Tongue (tissue), 1 donor: ENCODE measurements at regions not wholly inside any gene's neighbourhood (a gene's known extent, or its start where the extent isn't known, plus 50 kb on each side); places are given as distances from the start of the nearest gene placed in this dataset.

ENCODE experiments used
- DNase-seq: peaks from one replicate; pipeline ENCODE4 v3.0.0-alpha.2; 2015

GRCh38 chr14:34348592-34348991 lies 113.4 kb downstream of the SPTSSA start:
- DNase-seq = no peak

- no peak for DNase-seq
Observed at GRCh38 chr14:34347683-34348082, 114.4 kb downstream of the SPTSSA start.

GRCh38 chr14:34345718-34346465 lies 116.1 kb downstream of the SPTSSA start:
- no peak for DNase-seq

DNA sequence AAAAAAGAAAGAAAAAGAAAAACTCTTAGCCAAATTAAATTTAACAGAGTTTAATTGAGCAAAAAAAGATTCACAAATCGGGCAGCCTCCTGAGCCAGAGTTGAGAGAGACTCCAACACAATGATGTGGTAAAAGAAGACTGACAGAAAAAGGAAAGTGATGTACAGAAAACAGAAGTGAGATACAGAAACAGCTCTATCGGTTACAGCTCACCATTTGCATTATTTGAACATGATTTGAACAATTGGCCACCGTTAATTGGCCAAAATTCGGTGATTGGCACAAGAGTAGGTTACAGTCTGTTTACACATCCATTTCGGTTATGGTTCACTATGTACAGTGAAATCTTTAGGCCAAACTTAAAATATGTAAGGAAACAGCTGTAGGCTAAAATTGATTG lies 117.7 kb downstream of the SPTSSA start:
- no peak for DNase-seq

DNA sequence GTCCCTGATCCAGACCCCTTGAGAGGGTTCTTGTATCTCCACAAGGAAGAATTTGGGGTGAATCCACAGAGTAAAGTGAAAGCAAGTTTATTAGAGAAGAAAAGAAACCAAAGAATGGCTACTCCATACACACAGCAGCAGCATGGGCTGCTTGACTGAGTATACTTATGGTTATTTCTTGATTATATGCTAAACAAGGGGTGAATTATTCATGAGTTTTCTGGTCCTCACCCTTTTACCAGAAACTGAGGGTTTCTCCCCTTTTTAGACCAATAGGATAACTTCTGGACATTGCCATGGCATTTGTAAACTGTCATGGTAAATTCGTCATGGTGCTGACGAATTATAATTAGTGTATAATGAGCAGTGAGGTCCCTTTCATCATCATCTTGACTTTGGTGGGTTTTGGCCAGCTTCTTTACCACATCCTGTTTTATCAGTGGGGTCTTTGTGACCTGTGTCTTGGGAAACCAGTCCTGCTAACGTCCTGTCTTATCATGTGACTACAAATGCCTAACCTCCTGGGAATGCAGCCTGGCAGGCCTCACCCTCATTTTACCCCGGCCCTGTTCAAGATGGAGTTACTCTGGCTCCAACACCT lies 121.9 kb downstream of the SPTSSA start:
- DNase-seq = no peak

- no peak for DNase-seq
Observed at GRCh38 chr14:34338056-34338455, 124.0 kb downstream of the SPTSSA start.

DNA sequence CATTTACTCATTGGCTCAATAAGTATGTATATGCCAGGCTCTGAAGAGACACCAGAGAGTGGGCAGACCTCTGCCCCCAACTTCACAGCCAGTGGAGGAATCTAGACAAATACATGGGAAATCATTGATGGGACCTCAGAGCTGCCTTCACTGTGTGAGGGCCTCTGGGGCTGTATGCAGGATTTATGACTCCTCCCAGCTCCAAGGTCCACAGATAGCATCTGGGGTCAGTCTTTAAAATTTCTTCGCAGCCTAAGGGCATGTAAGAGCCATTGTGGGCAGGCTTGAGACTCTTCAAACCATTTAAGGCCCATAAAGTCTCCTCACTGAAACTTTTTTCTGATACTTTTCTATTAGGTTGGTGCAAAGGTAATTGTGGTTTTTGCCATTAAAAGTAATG lies 125.5 kb downstream of the SPTSSA start:
- no peak for DNase-seq

GRCh38 chr14:34335968-34336367 lies 126.1 kb downstream of the SPTSSA start:
- no peak for DNase-seq

DNA sequence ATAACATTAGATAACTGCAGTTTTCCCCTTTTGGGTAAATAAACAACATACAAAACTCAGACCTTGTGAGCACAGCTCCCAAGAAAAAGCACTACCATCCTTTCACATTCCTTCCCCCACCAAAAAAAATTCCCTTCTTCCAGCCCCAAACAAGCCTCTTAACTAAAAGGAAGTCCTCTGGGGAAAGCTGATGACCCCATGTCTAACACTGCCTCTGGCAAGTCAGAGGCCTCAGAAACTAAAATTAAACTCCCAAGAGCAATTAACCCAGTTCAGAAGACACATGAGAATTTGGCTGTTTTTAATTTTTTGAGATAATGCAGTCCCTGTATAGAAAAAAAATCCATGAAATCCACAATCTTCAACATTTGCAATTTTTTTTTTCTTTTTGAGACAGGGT lies 127.7 kb downstream of the SPTSSA start:
- DNase-seq = no peak

DNA sequence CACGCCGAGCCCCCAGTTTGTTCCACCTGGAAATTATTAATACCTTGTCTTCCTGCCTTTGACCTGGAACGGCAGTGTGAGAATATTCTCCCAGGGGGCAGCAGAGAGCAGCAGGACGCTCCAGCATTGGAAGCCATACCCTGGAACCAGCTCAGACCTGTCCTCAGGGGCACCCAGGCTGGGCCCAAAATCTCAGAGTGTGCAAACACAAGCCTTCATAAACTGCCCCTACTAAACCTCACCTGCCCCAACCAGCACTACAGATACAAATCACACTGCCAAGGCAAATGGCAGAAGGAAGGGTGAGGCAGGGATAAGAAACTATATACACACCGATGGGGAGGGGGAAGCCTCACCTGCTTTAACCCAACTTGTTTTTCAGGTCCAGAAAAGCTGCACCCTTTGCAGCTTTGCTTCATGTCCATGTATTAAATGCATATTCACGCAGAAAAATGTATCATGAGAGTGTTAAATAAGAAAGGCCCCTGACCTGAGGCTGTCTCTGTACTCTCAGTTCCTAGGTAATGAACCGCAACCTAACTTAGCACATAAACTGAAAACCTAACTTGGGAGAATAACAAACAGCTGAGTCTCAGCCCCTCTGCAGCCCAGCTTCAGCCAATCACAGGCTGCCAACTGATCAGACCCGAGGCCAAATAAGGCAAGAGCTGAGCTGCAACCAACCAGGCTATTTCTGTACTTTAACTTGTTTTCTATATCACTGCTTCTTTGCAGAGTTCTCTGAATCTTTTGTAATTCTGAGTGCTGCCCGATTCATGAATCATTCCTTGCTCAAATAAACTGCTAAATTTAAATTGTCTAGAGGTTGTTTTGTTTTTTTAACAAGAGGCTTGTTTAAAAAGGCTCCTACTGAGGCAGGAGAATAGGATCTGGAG lies 130.1 kb downstream of the SPTSSA start:
- DNase-seq = peak; percentile 73

DNA sequence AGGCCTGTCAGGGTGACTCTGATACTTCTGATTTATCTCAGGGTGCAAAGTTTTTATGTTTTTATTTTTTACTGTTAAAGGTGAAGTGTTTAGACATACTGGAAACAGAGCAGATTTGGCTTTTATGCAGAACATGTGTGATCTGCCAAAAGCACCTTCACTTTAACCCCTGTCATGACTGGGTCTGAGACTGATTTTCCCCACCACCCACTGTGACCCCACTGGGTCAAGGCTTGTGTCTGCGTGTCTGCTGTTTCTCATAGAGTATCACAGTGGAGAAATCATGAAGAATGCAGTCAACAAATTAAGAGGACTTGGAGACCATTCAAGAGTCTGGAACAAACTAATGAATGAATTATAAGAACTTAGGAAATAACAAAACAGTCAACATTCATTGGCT lies 131.2 kb downstream of the SPTSSA start:
- DNase-seq = peak; percentile 13

DNA sequence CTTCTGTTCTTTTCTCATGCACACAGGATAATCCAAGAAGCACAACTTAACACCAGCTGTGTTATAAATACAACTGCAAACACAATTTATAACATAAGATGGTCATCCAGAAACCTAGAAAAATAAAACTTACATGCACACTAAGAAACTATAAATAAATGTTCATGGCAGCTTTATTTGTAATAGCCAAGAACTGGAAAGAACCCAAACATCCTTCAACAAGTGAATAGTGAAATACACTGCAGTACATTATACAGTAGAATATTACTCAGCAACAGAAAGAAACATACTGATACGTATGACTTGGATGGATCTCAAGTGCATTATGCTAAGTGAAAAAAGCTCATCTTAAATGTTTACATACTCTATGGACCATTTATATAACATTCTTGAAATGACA lies 132.7 kb downstream of the SPTSSA start:
- peak; percentile 41 for DNase-seq

DNA sequence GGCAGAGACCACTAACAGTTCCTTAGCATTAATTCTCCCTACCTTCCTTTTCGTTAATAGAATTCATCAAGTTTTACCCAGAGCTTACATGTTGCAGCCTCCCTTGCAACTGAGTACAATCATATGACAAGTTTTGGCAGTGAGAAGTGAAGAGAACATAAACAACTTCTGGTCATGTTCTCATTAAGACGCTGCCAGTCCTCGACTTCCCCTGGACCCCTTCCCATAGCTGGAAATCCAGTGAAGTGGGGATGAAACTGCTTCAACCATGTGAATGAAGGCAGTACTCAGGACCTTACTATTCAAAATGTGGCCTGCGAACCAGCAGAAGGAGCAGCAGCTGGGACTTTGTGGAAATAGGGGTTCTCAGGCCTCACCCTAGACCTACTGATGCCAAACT lies 133.9 kb downstream of the SPTSSA start:
- peak; percentile 35 for DNase-seq

- DNase-seq = no peak
Observed at GRCh38 chr14:34325493-34325892, 136.5 kb downstream of the SPTSSA start.

- peak; percentile 81 for DNase-seq
Observed at GRCh38 chr14:34324363-34324795, 137.7 kb downstream of the SPTSSA start.

DNA sequence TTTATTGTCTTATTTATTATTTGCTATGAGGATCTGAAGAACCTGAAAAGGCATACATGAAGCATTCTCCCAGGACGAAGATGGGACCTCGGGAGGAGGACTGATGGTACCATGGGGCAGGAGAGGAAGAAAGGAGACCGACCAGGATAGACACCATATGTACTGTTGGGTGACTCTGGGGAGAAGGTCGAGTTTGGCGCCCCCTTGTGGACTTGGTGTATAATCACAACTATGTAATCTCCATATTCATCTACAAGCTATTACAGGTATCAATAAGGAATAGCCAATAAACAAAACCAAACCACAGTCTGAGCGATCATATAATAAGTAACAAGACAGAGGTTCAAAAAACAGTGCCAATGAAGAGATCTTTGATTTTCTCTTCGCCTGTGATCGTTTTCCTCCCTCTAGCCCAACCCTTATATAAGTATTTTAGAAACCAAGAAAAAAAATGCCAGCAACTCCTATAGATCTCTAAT lies 139.1 kb downstream of the SPTSSA start:
- peak; percentile 77 for DNase-seq

GRCh38 chr14:34319140-34319539 lies 142.9 kb downstream of the SPTSSA start:
- DNase-seq = no peak

DNA sequence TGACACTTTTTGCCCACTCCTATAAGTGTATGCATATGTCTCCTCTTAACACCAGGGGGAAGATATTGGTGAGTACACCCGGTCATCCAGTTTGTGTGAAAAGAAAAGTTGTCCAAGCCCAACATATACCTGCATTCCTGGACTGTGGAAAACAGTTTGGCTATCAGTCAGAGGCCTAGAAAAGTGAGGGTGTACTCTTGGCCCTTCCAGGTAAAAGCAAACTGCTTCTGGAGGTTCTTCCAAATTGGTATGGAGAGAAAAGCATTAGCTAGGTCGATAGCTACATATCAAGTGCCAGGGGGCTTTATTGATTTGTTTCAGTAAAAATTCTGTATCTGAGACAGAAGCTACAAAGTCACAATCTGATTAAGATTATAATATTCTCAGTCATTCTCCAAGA lies 144.0 kb downstream of the SPTSSA start:
- DNase-seq = no peak

DNA sequence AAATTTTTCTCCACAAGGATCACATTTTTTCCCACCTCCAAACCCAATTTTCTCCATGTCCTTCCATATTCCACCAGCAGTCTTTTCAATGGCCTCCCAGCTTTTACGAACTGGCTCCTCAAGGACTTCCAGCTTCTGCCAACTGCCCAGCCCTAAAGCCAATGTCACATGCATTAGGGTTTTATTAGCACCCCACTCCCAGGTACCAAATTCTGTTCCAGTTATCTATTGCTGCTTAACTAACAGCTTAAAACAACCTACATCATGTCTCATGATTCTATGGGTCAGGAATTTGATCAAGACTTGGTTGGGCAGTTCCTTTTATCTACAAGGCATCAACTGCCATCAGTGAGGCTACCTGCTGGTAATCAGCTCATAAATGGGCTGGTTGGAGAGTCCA lies 151.3 kb downstream of the SPTSSA start:
- no peak for DNase-seq

DNA sequence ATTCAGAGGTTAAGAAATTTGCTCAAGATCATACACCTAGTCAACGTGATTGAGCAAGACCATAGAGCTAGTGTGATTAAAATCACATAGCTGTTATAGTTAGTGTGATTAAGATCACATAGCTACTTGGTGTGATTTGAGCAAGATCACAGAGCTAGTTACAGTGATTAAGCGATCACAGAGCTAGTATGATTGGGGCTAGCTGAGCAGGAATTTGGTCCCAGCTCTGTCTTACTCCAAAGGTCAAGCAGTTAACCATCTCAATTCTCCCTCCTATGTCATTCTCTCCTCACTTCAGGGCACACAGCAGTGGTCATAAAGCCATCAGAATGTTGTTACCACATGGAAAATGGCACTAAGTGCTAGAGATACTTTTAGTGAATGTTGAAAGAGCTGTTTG lies 158.2 kb downstream of the SPTSSA start:
- DNase-seq = no peak

GRCh38 chr14:34302654-34303053 lies 159.4 kb downstream of the SPTSSA start:
- DNase-seq = peak; percentile 92

DNA sequence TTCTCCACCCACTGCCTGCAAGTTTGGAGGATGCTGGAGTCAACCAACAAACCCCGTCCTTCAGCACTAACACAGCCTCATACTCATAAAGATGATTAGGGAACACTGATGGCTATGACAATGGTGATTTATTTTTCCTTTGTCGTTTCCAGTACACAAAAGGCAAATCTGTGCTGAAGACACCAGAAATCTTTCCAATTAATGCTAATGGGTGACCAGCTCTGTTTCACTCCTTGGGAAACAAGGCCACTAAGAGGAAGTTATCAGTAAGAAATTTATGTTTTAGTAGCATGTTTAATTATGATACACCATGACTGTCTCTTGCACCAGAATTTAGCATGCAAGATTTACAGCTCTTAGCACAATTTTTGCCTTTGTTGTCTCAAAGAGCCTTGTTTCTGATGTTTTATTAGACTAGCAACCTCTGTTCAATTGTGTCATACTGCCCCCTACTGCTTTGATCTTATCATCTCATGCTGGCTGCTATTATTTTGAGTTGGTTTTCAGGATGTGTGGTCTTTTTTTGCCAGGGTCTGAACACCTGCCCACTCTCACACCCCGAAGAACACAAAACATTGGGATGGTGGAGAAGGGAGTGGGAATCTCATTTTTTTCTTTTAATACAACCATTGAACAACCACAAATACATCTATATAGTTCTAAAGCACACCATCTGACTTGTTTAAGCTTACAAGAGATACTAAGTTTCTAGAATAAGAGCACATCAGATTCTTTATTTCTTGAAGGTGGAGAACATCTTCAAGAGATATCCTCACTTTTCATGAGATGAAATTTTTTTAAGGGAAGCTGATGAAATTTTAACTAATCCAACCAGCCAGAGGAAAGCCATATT lies 160.9 kb downstream of the SPTSSA start:
- peak; percentile 71 for DNase-seq
